ENCODE measurements at regions not wholly inside any gene's neighbourhood (a gene's known extent, or its start where the extent isn't known, plus 50 kb on each side); places are given as distances from the start of the nearest gene placed in this dataset.

GRCh38 chr5:98714710-98715288, 58.7 kb upstream of the RGMB start:
- no peak for TF ChIP-seq ZBTB49 (tag by site-specific recombination; IDR thresholded peaks at IDR 0.05; ENCODE audit: low read depth)
- TF ChIP-seq ZNF341 (tag by site-specific recombination; IDR thresholded peaks at IDR 0.05; ENCODE audit: low read depth): no peak
- no peak for TF ChIP-seq ZNF501 (tag by site-specific recombination; IDR thresholded peaks at IDR 0.05)
- TF ChIP-seq KLF1 (tag by site-specific recombination; IDR thresholded peaks at IDR 0.05): no peak
- TF ChIP-seq CTCF (tag by site-specific recombination; IDR thresholded peaks at IDR 0.05): no peak
- no peak for TF ChIP-seq SETDB1 (IDR thresholded peaks at IDR 0.05; ENCODE audit: insufficient read length, low read length)
- TF ChIP-seq YY1 (tag by site-specific recombination; IDR thresholded peaks at IDR 0.05): no peak
- TF ChIP-seq PRDM10 (tag by site-specific recombination; IDR thresholded peaks at IDR 0.05): no peak
- no peak for TF ChIP-seq ATF2 (tag by site-specific recombination; IDR thresholded peaks at IDR 0.05; ENCODE audit: low read depth)
